ENCODE measurements at regions not wholly inside any gene's neighbourhood (a gene's known extent, or its start where the extent isn't known, plus 50 kb on each side); places are given as distances from the start of the nearest gene placed in this dataset.

DNA sequence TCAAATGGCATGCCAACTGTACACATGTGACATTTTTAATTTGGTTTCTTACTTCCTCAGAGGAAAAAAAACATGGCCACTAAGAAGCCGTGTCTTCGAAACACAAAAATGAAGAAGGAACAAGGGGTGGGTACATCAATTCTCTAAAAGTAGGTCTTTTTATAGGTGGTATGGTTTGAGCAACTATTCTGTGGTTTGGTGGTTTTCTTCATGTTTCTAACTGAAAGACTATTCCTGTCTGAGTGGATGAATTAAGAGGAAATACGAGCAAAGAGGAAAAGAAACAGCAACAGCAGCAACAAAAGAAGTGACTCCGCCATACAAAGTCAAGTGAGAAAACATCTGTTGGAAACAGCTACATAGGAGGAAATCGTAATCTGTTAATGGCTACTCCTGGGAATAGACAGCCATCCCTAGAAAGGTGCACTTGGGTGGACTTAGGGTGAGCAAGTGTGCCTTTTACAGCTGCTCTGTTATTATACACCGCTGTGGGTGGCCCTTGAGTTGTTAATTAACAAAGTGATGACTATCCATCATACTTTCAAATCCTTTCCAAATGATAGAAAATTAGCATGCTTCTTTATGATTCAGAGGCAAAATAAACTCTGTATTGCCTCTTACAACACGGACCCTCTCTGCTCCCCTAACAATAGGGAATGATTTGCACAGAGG is 575.8 kb downstream of the TLE1 start:
- TF ChIP-seq, protein P1, sequence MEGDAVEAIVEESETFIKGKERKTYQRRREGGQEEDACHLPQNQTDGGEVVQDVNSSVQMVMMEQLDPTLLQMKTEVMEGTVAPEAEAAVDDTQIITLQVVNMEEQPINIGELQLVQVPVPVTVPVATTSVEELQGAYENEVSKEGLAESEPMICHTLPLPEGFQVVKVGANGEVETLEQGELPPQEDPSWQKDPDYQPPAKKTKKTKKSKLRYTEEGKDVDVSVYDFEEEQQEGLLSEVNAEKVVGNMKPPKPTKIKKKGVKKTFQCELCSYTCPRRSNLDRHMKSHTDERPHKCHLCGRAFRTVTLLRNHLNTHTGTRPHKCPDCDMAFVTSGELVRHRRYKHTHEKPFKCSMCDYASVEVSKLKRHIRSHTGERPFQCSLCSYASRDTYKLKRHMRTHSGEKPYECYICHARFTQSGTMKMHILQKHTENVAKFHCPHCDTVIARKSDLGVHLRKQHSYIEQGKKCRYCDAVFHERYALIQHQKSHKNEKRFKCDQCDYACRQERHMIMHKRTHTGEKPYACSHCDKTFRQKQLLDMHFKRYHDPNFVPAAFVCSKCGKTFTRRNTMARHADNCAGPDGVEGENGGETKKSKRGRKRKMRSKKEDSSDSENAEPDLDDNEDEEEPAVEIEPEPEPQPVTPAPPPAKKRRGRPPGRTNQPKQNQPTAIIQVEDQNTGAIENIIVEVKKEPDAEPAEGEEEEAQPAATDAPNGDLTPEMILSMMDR (optimal IDR thresholded peaks at IDR 0.05 in 1 of 3, IDR thresholded peaks at IDR 0.05 in 1 of 3, conservative IDR thresholded peaks at IDR 0.05 in 1 of 3; ENCODE audit: extremely low read depth in 1 of 3, insufficient read depth in 2 of 3, low read length in 3 of 3): no peak
- no peak for TF ChIP-seq EZH2 (IDR thresholded peaks at IDR 0.05; ENCODE audit: low read length)
